Activated naive CD4-positive, alpha-beta T cell treated with anti-CD3 and anti-CD28 coated beads, Interleukin-2, amount 50 U/mL, for 72 hours (primary cell): ENCODE measurements at regions not wholly inside any gene's neighbourhood (a gene's known extent, or its start where the extent isn't known, plus 50 kb on each side); places are given as distances from the start of the nearest gene placed in this dataset.
"Not testable (repeated sequence)": the region's sequence is repeated elsewhere in the genome, so short reads cannot be mapped to it uniquely, and the experiment has no call there.

ENCODE experiments used
- ATAC-seq, 2 donors: fragments of 150-1000 bp; cut with Tn5 transposase; 2 replicates each; pipeline ENCODE4 v1.10.0; 2021; ENCODE audit warnings: mild to moderate bottlenecking in 2 of 2, moderate library complexity in 2 of 2
- DNase-seq, 2 donors: peaks; one replicate each; pipeline ENCODE4 v3.0.0; 2021 to 2022; ENCODE audit warnings: low spot score in 2 of 2
- H3K27ac Mint-ChIP-seq, 2 donors: one replicate each; pipeline ENCODE4 v1.8.0; 2022; ENCODE audit warnings: mild to moderate bottlenecking in 2 of 2, mixed read lengths in 2 of 2
- H3K36me3 Mint-ChIP-seq, 2 donors: one replicate each; pipeline ENCODE4 v1.8.0; 2022; ENCODE audit warnings: mixed read lengths in 2 of 2
- H3K9me3 Mint-ChIP-seq, 2 donors: one replicate each; pipeline ENCODE4 v1.8.0; 2022; ENCODE audit warnings: mixed read lengths in 2 of 2

GRCh38 chr2:182477774-182478173 is 50.9 kb upstream of the PDE1A start:
- Mint-ChIP-seq H3K27ac (no peak overlapping the region), H3K9me3 (peaks cover 5 to 7% of the 10 kb centered on the region in 2 donors), H3K36me3 (no peaks in the 10 kb centered on the region)
- ATAC-seq: no peak
- DNase-seq: no peak

DNA sequence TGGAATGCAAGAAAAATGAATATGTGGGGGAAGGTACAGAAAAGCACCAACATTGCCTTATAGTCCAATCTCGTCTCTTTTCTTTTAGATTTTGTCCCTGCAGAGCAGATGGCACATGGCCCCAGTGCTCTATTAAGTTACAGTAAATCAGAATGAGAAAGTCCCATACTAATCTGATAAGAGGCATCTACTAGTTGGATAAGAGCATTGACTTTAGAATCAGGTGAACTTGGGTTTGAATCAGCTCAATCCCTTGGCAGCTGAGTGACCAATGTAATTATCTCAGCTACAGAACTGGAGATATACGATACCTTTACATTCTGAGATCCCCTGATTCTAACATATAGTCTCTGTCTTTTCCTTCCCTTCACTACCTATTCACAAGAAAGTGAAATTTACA is 54.8 kb upstream of the PDE1A start:
- DNase-seq (no peak), ATAC-seq (no peak)
- Mint-ChIP-seq H3K27ac (no peak overlapping the region), H3K9me3 (peaks cover 0 to 3% of the 10 kb centered on the region in 2 donors), H3K36me3 (no peaks in the 10 kb centered on the region)

- DNase-seq (no peak), ATAC-seq (no peak)
- Mint-ChIP-seq H3K36me3 (no peaks in the 10 kb centered on the region), H3K9me3 (peaks cover 0 to 3% of the 10 kb centered on the region in 2 donors), H3K27ac (no peak overlapping the region)
These were observed 55.7 kb upstream of the PDE1A start for GRCh38 chr2:182482511-182482910.

DNA sequence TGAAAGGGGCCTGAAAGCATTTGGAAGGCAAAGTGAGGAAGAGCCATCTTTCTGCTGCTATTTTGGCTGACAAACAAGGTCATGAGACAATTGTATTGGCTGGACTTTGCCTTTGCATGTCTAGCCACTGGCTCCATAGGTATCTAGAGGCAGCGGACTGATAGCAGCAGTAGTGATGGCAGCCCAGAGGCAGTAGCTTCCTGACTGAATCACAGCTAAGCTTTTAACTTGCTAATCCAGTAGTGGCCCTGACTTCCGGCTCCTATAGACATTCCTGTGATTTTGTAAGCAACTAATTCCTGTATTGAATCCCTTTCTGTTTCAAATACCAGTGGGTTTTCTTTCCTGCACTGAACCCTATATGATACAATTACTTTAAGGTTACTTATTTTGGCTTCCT is 69.8 kb upstream of the PDE1A start:
- no peak for ATAC-seq
- Mint-ChIP-seq H3K36me3 (no peaks in the 10 kb centered on the region), H3K9me3 (no peaks in the 10 kb centered on the region), H3K27ac (no peak overlapping the region)
- DNase-seq: no peak

- ATAC-seq (no peak), DNase-seq (no peak)
- H3K36me3 Mint-ChIP-seq: no peaks in the 10 kb centered on the region
- H3K27ac Mint-ChIP-seq: no peak overlapping the region
- no peaks in the 10 kb centered on the region for H3K9me3 Mint-ChIP-seq
These were observed 73.1 kb upstream of the PDE1A start for GRCh38 chr2:182499706-182500470.

- Mint-ChIP-seq H3K36me3 (no peaks in the 10 kb centered on the region), H3K27ac (no peak overlapping the region), H3K9me3 (no peaks in the 10 kb centered on the region)
- no peak for ATAC-seq
- DNase-seq: no peak
These were observed 77.0 kb upstream of the PDE1A start for GRCh38 chr2:182503886-182504285.

- no peak for DNase-seq
- ATAC-seq: no peak
- no peaks in the 10 kb centered on the region for H3K9me3 Mint-ChIP-seq
- H3K36me3 Mint-ChIP-seq: no peaks in the 10 kb centered on the region
- no peak overlapping the region for H3K27ac Mint-ChIP-seq
These were observed 78.1 kb upstream of the PDE1A start for GRCh38 chr2:182504903-182505302.

GRCh38 chr2:182506606-182507005 is 79.8 kb upstream of the PDE1A start:
- no peaks in the 10 kb centered on the region for H3K36me3 Mint-ChIP-seq
- peaks cover 0 to 4% of the 10 kb centered on the region in 2 donors for H3K9me3 Mint-ChIP-seq
- no peak overlapping the region for H3K27ac Mint-ChIP-seq
- ATAC-seq: no peak
- no peak for DNase-seq

DNA sequence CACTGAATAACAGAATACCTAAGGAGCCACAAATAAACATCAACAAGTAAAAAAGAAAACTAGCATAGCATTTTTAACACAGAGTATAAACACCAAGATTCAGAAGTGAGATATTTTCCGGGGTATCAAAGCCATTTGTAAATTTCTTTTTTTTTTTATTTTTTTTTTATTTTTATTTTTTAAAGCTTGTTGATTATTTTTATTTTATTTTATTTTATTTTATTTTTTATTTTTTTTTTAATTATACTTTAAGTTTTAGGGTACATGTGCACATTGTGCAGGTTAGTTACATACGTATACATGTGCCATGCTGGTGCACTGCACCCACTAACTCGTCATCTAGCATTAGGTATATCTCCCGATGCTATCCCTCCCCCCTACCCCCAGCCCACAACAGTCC is 81.7 kb upstream of the PDE1A start:
- H3K27ac Mint-ChIP-seq, DNase-seq, H3K36me3 Mint-ChIP-seq, H3K9me3 Mint-ChIP-seq, ATAC-seq: not testable (repeated sequence)

GRCh38 chr2:182509216-182509615 is 82.4 kb upstream of the PDE1A start:
- H3K36me3 Mint-ChIP-seq: no peaks in the 10 kb centered on the region
- no peak overlapping the region for H3K27ac Mint-ChIP-seq
- peaks cover 0 to 4% of the 10 kb centered on the region in 2 donors for H3K9me3 Mint-ChIP-seq
- DNase-seq (no peak), ATAC-seq (no peak)

DNA sequence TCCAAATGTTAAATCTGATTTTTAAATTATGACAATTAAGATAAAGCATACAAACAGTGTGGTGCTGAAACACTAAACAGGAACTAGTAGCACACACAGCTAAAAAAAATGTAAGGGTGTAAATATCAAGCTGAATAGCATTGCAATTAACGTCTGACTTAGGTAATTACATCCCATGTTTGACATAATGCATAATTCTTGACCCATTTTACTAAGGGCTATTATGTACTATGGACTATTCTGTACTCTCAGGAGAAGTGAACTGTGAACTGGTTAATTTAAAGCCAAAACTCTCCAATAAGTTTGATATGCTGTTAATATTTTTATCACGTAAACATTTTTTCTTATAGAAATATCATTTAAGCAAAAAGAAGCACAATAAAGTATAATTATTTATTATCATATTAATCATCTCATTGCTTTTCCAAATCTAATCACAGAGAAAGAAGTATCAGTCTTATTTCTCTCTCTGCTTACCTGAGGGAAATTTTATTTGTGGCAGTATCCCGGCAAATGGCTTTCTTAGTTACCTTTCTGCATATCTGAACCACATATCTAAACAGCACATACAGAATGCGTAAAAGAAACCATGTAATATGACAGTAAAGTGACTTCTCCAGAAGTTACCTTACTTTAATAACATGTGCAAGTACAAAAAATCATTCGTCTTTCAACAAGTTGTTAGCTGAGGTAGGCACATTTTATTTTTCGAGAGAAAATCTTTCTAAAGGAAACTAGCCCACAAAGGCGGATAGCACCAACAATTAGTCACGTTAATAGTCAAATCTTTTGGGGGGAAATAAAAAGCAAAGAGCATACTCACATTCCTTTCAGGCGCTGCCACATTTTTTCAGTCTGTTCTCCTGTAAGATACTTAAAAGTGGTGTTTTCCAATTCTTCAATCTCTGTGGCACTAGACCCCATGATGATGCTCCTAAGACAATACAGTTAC is 94.9 kb upstream of the PDE1A start:
- ATAC-seq (no peak), DNase-seq (no peak)
- Mint-ChIP-seq H3K27ac (no peak overlapping the region), H3K9me3 (no peaks in the 10 kb centered on the region), H3K36me3 (no peaks in the 10 kb centered on the region)

- ATAC-seq (no peak), DNase-seq (no peak)
- H3K9me3 Mint-ChIP-seq: no peaks in the 10 kb centered on the region
- H3K27ac Mint-ChIP-seq: no peak overlapping the region
- H3K36me3 Mint-ChIP-seq: no peaks in the 10 kb centered on the region
These were observed 95.6 kb upstream of the PDE1A start for GRCh38 chr2:182522405-182522896.

GRCh38 chr2:182522972-182523473 is 96.2 kb upstream of the PDE1A start:
- Mint-ChIP-seq H3K36me3 (no peaks in the 10 kb centered on the region), H3K27ac (no peak overlapping the region), H3K9me3 (peaks cover 0 to 3% of the 10 kb centered on the region in 2 donors)
- DNase-seq (no peak), ATAC-seq (no peak)

GRCh38 chr2:182530636-182531035 is 103.8 kb upstream of the PDE1A start:
- ATAC-seq (no peak), DNase-seq (no peak)
- Mint-ChIP-seq H3K36me3 (no peaks in the 10 kb centered on the region), H3K9me3 (peaks cover 4 to 5% of the 10 kb centered on the region in 2 donors), H3K27ac (no peak overlapping the region)

DNA sequence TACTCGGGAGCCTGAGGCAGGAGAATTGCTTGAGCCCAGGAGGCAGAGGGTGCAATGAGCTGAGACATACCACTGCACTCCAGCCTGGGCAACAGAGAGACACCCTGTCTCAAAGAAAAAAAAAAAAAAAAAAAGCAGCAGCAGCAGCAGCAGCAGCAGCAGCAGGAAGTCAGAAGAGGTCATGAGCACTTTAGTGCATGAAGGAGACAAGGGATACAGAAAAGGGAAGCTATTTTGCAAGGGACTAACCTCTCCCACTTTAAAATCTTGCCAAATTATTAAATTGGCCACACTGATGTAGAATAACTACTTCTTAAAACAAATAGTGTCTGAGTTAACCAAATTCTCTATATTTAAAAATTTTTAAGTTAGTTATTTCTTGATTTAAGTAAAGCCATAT is 113.4 kb upstream of the PDE1A start:
- DNase-seq: no peak
- no peak for ATAC-seq
- Mint-ChIP-seq H3K9me3 (no peaks in the 10 kb centered on the region), H3K27ac (no peak overlapping the region), H3K36me3 (no peaks in the 10 kb centered on the region)

- no peaks in the 10 kb centered on the region for H3K36me3 Mint-ChIP-seq
- DNase-seq (no peak), ATAC-seq (no peak)
- no peak overlapping the region for H3K27ac Mint-ChIP-seq
- H3K9me3 Mint-ChIP-seq: no peaks in the 10 kb centered on the region
These were observed 114.4 kb upstream of the PDE1A start for GRCh38 chr2:182541268-182541667.

- ATAC-seq (no peak), DNase-seq (no peak)
- Mint-ChIP-seq H3K36me3 (no peaks in the 10 kb centered on the region), H3K9me3 (no peaks in the 10 kb centered on the region), H3K27ac (no peak overlapping the region)
These were observed 115.8 kb upstream of the PDE1A start for GRCh38 chr2:182542501-182543258.
